SU-DHL-6 (cell line): ENCODE measurements at regions not wholly inside any gene's neighbourhood (a gene's known extent, or its start where the extent isn't known, plus 50 kb on each side); places are given as distances from the start of the nearest gene placed in this dataset.

Experiments
- EZH2phosphoT487 ChIP-seq: fragments of 200-600 bp; sonication (generic), shearing (Covaris generic); conservative IDR thresholded peaks from 2 replicates; pipeline ENCODE4 v1.6.1; 2018; ENCODE audit warnings: mild to moderate bottlenecking, antibody characterized with exemption, low read length, moderate library complexity, mixed read lengths
- TF ChIP-seq, protein P1 (sequence below): fragments of 200-600 bp; sonication (generic); IDR thresholded peaks from one replicate; pipeline ENCODE4 v1.5.1; 2017; ENCODE audit warnings: antibody characterized with exemption, mild to moderate bottlenecking, low read length, moderate library complexity; ENCODE audit not compliant: insufficient read depth, poor library complexity, severe bottlenecking

GRCh38 chr3:167125612-167126407 lies 254.3 kb downstream of the ZBBX start:
- TF ChIP-seq, protein P1, sequence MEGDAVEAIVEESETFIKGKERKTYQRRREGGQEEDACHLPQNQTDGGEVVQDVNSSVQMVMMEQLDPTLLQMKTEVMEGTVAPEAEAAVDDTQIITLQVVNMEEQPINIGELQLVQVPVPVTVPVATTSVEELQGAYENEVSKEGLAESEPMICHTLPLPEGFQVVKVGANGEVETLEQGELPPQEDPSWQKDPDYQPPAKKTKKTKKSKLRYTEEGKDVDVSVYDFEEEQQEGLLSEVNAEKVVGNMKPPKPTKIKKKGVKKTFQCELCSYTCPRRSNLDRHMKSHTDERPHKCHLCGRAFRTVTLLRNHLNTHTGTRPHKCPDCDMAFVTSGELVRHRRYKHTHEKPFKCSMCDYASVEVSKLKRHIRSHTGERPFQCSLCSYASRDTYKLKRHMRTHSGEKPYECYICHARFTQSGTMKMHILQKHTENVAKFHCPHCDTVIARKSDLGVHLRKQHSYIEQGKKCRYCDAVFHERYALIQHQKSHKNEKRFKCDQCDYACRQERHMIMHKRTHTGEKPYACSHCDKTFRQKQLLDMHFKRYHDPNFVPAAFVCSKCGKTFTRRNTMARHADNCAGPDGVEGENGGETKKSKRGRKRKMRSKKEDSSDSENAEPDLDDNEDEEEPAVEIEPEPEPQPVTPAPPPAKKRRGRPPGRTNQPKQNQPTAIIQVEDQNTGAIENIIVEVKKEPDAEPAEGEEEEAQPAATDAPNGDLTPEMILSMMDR = no peak
- no peak for TF ChIP-seq EZH2phosphoT487
